Calu3 (cell line): ENCODE measurements at regions not wholly inside any gene's neighbourhood (a gene's known extent, or its start where the extent isn't known, plus 50 kb on each side); places are given as distances from the start of the nearest gene placed in this dataset.

ENCODE experiments used
- BruUV-seq: library from RNA; stranded (reverse); fragments of 400-500 nt; replicated peaks from 2 replicates; lab custom pipeline; 2021; lab: Mats Ljungman, UMichigan
- CTCF ChIA-PET: fragments of 300-600 bp; sonication (Branson Sonifier 250); formaldehyde crosslinking; loops from one replicate; lab custom pipeline; 2022; ENCODE audit warnings: antibody characterized with exemption; lab: Charles Lee
- DNase-seq: peaks from one replicate; pipeline ENCODE4 v3.0.0; 2022
- H3K27ac Mint-ChIP-seq: one replicate; pipeline ENCODE4 v1.8.0; 2022; ENCODE audit warnings: mixed read lengths; ENCODE audit not compliant: unreplicated experiment
- H3K27me3 Mint-ChIP-seq: one replicate; pipeline ENCODE4 v1.8.0; 2022; ENCODE audit warnings: mixed read lengths; ENCODE audit not compliant: unreplicated experiment
- H3K36me3 Mint-ChIP-seq: one replicate; pipeline ENCODE4 v1.8.0; 2022; ENCODE audit warnings: mild to moderate bottlenecking, moderate library complexity, mixed read lengths; ENCODE audit not compliant: insufficient read depth, unreplicated experiment
- H3K4me1 Mint-ChIP-seq: one replicate; pipeline ENCODE4 v1.8.0; 2022; ENCODE audit warnings: mild to moderate bottlenecking, low read depth, mixed read lengths; ENCODE audit not compliant: unreplicated experiment
- H3K4me3 Mint-ChIP-seq: one replicate; pipeline ENCODE4 v1.8.0; 2022; ENCODE audit warnings: mild to moderate bottlenecking, low read depth, moderate library complexity, mixed read lengths; ENCODE audit not compliant: unreplicated experiment
- H3K9me3 Mint-ChIP-seq: one replicate; pipeline ENCODE4 v1.8.0; 2022; ENCODE audit warnings: low read depth, mixed read lengths; ENCODE audit not compliant: unreplicated experiment
- CTCF ChIP-seq: fragments of 200-600 bp; IDR thresholded peaks from one replicate; pipeline ENCODE4 v1.8.0; 2022; ENCODE audit warnings: antibody characterized with exemption; ENCODE audit not compliant: unreplicated experiment
- intact Hi-C: fragments of 100-400 bp; cut with micrococcal nuclease; formaldehyde crosslinking; loops from one replicate; pipeline ENCODE4 v1.10.0; 2022; ENCODE audit not compliant: unreplicated experiment

- CTCF ChIA-PET = no interaction called here
- DNase-seq = no peak
- no peak for TF ChIP-seq CTCF
- Mint-ChIP-seq H3K4me1 (no peaks in the 10 kb centered on the region), H3K4me3 (no peak overlapping the region), H3K27me3 (no peaks in the 10 kb centered on the region), H3K27ac (no peak overlapping the region), H3K9me3 (no peaks in the 10 kb centered on the region), H3K36me3 (no peaks in the 10 kb centered on the region)
- BruUV-seq = no TSS peak
- intact Hi-C loops = no loop called here
Observed at GRCh38 chr3:104145164-104145563, 1221.5 kb upstream of the ALCAM start.

DNA sequence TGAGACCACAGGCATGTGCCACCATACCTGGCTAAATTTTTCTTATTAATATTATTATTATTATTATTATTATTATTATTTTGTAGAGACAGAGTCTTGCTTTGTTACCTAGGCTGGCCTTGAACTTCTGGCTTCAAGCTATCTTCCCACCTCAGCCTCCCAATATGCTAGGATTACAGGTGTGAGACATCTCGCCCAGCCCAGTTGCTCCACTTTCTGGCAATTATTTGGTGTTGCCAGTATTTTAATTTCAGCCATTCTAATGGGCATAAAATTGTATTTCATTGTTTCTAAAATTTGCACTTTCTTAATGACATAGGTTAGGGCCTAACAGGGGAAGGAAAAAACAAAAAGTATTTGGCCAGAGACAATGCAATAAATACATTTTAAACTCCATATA, 1217.6 kb upstream of the ALCAM start:
- no peaks in the 10 kb centered on the region for H3K36me3 Mint-ChIP-seq
- no peaks in the 10 kb centered on the region for H3K27me3 Mint-ChIP-seq
- no peaks in the 10 kb centered on the region for H3K4me1 Mint-ChIP-seq
- H3K27ac Mint-ChIP-seq = no peak overlapping the region
- no peak for TF ChIP-seq CTCF
- no TSS peak for BruUV-seq
- H3K9me3 Mint-ChIP-seq = no peaks in the 10 kb centered on the region
- H3K4me3 Mint-ChIP-seq = no peak overlapping the region
- intact Hi-C loops = no loop called here
- no peak for DNase-seq
- CTCF ChIA-PET = no interaction called here

DNA sequence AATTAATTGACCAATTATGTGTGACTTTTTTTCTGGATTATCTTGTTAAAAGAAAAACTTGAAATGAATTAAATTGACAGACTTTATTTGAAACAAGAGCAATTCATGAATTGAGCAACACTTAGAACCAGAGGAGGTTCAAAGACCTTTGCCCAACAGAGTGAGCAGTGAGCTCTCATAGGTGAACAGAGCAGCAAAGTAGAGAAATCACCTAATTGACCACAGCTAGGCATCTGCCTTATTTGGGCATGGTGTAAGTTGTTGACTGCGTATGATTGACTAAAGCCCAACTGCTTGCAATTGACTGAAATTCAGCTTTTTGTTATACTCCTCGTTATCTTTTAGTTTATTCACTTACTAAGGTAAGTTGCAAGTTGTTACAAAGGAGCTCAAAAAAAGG, 1216.0 kb upstream of the ALCAM start:
- Mint-ChIP-seq H3K4me3 (no peak overlapping the region), H3K27ac (no peak overlapping the region), H3K36me3 (no peaks in the 10 kb centered on the region), H3K9me3 (no peaks in the 10 kb centered on the region), H3K27me3 (no peaks in the 10 kb centered on the region), H3K4me1 (no peaks in the 10 kb centered on the region)
- DNase-seq = no peak
- intact Hi-C loops = no loop called here
- CTCF ChIA-PET = interaction anchor here (0.6 kb wide), 1 partner anchor 1252 kb away, joined by 6 read pairs; no protein-coding TSS in a partner anchor
- no TSS peak for BruUV-seq
- no peak for TF ChIP-seq CTCF

- Mint-ChIP-seq H3K27ac (no peak overlapping the region), H3K9me3 (no peaks in the 10 kb centered on the region), H3K4me3 (no peak overlapping the region), H3K4me1 (no peaks in the 10 kb centered on the region), H3K27me3 (no peaks in the 10 kb centered on the region), H3K36me3 (no peaks in the 10 kb centered on the region)
- no TSS peak for BruUV-seq
- no peak for TF ChIP-seq CTCF
- CTCF ChIA-PET = no interaction called here
- DNase-seq = no peak
- intact Hi-C loops = no loop called here
Observed at GRCh38 chr3:104154896-104155295, 1211.8 kb upstream of the ALCAM start.
